Fibroblast of skin of left biceps (primary cell): ENCODE measurements at regions not wholly inside any gene's neighbourhood (a gene's known extent, or its start where the extent isn't known, plus 50 kb on each side); places are given as distances from the start of the nearest gene placed in this dataset.

Experiments used
- DNase-seq, 2 experiments: peaks; one replicate each; pipeline ENCODE4 v3.0.0-alpha.2; 2013; ENCODE audit warnings: low read depth in 2 of 2

DNA sequence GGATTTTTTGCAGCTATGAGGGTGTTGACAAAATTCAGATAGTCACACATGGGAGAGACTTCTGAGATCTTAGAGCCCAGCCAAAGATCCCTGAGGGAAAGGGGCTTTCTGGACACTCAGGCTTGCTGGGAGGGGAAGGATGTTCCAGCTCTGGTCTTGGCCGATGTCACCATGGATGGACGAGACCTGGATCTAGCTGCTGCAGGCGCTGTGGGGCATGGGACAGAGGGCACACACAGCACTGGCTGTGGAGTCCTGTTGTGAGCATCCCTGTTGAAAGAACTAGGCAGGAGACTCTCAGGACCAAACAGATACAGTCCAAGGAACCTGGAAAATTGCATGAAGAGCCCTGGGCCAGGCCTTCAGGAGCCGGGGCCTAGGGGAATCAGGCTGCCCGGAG lies 80.1 kb upstream of the SDK2 start:
- no peak for DNase-seq

DNA sequence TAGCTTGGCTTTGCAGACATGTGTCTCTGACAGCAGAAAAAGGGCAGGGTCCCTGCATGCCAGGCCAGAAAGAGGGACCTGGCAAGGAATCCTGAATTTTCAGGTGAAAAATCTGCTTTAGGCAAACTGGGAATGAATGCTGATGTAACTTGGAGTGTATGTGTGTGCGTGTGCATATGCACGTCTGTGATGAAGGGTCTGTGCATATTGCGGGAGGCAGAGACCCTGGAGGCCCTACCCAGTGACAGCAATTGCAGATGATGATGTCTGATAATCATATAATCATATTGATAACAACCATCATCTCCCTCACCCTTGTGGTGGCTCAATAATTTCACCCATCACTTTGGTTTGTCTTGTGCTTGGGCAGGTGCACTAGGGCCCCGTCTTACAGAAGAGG lies 80.7 kb upstream of the SDK2 start:
- no peak for DNase-seq

DNA sequence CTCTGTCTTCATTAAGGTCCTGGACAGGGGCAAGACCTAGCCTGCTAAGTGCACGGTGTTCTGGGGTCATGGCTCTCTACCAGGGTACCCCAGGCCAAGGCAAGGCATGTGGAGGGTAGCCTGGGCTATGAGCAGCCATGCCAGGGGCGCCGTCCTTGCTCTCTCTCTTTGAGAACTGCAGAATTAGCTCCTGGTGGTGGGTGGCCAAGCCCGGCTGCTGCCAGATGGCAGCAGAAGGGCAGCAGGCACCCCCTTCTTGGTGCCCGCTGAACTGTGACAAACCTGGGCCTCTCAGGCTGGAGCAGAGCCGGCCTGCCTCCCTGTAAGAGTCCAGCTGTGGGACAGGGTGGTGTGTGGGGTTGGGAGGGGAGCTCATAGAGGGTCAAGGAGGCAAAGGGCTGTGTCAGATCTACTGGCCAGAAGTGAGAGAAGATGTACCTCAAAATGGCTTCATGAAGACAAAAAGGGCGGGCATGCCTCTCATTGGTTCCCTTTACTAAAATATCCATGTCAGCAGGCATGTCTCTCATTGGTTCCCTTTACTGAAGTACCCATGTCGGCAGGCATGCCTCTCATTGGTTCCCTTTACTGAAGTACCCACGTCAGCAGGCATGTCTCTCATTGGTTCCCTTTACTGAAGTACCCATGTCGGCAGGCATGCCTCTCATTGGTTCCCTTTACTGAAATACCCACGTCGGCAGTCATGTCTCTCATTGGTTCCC lies 81.7 kb upstream of the SDK2 start:
- no peak for DNase-seq

DNA sequence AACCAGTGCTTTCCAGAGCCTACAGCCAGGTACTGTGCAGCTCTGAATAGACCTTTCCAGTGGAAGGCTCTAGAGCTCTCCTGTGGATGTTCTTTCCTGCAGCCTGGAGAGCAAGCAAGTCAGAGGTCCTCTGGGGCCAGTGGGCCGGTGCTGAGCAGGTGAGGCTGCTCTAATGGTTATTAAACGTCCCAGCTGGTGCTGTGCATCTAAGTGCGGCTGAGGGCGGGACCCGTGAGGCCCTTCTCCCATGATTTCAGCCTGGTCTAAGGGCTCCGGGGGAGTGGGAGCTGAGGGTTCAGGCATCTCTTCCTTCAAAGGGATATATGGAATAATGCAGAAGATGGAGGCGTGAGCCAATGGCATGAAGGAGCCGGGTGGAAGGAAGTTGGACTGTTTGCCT lies 83.7 kb upstream of the SDK2 start:
- DNase-seq: no peak

DNA sequence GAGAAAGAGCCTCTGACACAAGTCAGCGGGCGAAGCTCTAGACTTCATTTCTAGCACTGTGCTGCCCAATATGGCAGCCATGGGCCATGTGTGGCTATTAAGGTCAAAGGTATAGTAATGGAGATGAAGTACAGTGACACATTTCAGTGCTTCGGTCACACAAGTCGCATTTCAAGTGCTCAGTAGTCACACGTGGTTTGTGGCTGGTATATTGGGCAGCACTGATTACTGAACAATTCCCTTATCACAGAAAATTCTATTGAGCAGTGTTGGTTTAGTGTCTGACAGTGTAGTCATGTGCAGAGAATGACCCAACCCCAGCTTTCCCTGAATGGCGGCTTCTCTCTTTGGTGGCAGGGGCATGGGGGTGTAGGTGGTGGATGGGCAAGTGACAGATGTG lies 84.9 kb upstream of the SDK2 start:
- DNase-seq: no peak

DNA sequence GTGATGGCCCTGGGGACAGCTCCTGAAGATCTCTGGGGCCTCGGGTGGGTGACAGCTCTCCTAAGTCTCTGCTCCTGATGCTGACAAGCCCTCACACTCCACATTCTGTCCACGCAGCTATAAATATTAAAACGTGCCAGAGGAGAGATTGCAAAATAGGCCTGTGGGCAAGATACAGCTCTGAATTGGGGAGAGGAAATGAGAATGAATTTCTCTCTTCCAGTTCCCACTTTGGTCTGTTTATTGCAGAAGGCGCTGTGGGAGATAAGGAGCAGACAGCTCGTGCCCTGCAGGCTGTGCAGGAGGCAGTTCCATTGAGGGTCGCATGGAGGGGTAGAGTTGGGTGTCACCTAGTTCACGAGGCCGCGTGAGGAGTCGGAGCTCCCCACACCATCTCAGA lies 87.5 kb upstream of the SDK2 start:
- no peak for DNase-seq

DNA sequence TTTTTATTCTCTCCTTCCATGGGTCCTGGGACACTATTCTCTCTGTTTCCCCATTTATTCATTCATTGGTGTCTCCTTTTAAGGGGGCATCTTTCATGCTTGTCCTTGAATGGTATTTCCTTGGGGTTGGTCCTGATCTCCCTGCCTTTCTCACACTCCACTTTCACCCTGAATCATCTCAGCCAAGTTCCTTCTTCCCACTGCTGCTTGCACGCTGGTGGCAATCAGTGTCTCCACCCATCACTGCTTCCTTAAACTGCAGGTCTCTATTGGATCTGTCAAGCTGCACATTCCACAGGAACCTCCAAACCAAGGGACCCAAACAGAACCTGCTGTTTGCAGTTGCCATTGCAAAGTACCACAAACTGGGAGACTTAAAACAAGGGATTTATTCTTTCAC lies 89.3 kb upstream of the SDK2 start:
- DNase-seq: no peak

DNA sequence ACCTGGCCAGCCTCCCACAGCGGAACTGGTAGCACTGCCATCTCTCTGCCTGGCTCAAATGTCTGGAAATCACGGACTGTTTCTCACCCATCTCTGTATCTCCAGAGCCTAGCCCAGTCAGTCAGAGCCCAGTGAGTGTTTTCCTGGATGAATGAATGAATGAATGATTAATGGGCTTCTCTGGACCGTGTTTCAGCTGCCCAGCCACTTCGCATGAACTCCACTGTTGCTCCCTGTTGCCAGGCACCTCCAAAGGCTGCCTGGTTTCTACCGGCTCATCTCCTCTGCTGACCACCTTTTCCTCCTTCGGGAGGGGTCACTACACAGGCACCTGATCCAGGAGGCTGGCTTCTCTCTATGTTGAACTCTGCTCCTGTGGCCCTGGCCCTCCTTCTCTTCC lies 91.0 kb upstream of the SDK2 start:
- no peak for DNase-seq

DNA sequence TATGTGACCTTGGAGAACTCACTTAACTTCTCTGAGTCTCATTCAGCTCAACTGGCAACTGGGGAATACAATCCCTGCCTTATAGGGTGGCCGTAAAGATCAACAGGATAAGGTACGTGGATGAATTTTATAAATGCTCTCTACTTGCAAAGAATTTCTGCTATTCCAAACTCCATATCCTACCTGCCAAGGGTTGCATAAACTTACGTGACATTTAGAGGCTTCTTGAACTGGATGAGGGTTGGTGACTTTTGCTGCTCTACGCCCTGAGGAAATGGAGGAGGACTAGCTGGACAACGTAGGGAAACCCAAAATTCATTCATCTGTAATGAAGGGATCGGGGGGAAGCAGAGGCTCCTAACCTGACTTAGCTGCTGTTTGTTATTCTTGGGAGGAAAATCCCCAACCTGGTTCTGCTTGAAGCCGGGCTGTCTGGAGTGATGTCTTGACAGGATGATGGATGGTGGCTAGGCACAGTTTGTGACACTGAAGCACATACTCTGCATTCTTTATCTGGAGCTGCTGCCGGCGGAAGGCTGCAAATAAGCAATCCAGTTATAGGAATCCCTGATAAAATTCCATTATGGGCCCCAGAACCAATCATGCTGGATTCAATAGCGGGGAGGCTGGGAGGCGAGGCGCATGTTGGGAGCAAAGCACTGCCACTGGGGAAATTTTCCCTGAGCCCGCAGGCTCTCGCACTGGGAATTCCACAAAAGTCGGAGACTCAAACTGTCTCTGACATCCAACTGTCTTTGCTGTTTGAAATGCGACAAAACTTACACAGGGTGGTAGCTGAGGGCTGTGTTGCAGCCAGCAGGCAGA lies 94.7 kb upstream of the SDK2 start:
- DNase-seq: no peak

DNA sequence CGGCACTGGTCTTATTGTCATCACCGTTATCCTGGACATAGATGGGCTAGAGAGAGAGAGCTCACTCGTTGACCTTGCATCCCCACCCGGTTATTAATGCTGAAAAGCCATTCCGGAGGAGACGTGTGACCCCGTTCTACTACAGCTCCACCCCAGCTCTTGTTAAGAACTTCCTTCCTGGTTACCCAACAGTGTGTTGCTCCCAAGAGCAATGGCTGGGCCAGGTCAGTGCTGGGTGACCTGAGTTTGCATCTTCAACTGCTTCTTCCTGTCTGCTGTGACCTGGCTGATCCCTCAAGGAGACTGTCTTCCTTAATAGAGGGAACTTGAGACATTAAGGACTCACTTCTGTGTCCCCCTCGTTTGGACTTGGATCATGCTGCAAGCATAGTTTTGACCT lies 96.1 kb upstream of the SDK2 start:
- DNase-seq: no peak

DNA sequence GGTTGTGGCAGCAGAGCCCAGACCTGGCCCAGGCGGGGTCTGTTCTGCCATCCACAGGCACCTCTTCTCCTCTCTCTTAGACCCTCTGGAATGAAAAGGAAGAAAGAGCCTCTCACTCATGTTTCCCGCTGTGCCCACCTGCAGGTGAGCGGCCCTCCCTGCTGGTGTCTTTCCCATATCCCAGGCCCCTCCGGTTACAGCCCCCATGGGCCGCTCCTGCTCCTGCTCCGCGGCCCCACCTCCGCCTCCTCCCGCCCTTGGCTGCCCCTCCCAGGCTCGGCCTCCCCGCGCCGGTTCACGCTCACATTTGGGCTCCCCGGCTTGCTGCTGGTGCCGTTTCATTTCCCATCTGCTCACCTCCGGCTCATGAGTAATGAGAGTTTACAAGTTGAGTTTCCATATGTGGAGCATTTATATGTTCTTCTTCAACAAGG lies 98.7 kb upstream of the SDK2 start:
- DNase-seq: no peak

DNA sequence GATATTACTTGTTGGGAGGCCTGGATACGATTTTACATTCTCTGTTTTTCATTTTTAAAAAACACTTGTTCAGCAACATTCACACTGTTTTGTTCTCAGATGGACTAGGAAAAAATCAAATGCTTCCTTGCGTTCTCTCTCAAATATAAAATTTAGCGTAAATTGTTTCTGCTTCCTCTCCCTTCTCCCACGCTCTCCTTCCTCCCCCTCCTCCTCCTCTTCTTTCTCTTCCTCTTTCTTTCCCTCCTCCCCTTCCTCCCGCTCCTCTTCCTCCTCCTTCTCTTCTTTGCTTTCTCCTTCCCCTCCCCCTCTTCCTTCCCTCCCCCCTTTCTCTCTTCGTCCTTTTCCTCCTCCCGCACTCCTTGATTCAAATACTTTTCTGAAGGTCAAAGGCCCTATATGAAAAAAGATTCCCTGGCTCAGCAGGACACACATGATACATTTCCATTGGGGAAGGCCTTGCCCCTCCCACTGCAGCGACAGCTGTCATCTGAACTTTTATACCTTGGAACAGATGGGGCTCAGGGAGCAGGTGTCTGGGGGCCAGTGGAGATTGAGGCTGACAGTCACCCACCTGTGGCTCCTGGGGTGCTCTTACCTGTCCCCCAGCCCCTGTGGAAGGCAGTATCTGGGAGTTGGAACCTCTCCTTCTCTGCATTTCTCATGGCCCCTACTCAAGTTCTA lies 99.4 kb upstream of the SDK2 start:
- DNase-seq: no peak

DNA sequence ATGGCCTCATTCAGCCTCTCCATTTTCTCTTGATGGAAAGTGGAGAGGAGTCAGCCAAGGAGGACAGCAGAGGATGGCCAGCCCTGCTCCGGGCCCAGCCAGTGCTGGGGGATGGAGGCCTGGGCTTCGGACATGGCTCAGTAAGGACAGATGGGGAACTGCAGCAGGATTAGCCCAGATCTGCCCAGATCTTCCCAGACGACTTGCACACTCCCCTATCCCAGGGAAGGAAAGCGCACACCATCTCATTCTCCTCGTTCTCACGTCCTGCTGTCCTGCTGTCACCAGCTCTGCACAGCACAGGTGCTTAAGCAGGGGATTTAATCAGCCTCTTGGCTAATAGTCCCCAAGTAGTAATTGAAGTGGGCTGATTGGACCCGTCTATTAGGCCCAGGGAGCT lies 100.2 kb upstream of the SDK2 start:
- no peak for DNase-seq

DNA sequence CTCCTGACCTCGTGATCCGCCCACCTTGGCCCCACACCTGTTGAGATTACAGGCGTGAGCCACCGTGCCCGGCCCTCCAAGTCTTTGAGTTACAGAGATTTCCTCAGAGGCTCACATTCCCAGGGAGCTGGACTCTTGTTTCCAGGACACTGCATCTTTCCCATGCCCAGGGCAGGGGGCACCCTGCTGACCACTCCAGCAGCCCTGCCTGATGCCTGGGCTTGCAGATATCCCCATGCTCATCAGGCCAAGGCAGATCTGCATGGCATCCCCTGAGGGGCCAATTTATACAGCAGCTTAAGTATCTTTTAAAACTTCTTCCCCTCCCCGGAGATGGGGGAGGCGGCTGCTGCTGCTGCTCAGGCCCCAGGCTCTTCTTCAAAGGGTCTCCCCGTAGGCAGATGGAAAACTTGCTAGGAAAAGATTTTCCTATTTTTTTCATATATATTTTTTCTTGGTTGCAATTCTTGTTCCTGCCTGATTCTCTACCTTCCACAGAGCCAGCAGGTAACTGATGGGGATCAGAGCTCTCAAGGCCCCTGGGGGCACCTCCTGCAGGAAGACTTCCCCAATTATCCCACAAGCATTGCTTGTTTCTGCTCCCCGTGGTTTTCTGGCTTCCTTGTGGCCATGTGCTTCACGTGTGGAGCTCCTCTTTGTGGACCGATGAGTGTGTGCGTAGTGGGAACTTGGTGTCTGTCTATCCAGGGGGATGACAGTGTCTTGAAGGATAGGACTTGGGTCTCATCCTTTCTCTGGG lies 102.2 kb upstream of the SDK2 start:
- DNase-seq: no peak

DNA sequence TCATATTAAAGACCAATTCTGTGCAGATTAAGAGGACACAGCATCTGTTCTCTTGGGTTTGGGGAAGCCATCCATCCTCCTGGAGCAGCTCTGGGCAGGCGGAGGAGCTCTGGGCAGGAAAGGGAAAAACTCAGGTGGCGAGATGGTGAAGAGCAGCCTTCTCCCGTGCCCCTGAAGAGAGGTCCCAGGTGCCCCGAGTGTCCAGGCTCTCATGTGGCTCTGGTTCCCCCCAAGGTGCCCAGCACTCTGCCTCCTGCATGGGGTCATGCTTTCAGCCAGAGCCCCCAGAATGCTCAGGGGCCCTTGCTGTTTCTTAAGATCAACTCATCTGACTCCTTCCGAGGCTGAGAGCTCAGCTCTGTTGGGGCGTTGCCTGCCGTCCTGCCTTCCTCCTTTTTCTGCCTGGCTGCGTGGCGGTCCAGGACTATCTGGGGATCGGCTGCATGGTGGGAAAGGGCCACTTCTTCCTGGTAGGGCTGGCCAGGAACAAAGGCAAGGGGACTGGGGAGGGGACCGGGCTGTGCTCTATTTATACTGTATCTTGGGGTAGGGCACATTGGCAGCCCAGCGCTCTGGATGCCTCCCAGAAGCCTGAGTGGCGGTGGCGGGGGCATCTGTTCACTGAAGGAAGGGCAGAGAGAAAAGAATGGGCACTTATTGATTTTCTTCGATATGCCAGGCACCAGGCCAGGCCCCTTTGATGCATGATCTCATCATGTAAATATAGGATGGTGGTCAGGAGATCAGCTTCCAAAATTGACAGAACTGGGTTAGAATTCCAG lies 103.2 kb upstream of the SDK2 start:
- DNase-seq: no peak

DNA sequence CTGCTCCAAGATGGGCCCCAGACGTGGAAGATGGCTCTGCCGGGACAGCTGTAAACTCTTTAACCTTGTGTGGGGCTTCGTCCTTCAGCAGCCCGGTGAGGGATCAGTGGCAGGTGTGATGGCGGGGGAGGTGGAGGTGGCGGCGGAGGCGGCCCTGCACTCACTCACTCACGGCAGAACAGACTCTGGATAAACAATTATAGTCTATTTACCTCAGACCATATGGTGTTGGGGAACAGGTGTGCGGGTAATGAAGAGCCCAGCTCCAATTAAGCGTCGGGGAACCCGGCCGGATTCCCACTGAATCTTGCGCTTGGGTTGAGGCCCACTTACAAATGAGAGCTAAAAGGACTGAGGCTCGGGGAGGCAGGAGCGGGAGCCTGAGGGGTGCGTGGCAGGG lies 104.3 kb upstream of the SDK2 start:
- no peak for DNase-seq

DNA sequence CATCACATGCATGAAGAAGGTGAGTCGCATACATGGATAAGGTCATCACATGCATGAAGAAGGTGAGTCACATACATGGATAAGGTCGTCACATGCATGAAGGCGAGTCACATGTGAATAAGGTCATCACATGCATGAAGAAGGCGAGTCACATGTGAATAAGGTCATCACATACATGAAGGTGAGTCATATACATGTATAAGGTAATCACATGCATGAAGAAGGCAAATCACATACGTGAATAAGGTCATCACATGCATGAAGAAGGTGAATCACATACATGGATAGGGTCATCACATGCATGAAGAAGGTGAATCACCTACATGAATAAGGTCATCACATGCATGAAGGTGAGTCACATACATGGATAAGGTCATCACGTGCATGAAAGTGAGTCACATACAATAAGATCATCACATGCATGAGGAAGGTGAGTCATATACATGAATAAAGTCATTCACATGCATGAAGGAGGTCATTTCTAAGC lies 105.1 kb upstream of the SDK2 start:
- no peak for DNase-seq

DNA sequence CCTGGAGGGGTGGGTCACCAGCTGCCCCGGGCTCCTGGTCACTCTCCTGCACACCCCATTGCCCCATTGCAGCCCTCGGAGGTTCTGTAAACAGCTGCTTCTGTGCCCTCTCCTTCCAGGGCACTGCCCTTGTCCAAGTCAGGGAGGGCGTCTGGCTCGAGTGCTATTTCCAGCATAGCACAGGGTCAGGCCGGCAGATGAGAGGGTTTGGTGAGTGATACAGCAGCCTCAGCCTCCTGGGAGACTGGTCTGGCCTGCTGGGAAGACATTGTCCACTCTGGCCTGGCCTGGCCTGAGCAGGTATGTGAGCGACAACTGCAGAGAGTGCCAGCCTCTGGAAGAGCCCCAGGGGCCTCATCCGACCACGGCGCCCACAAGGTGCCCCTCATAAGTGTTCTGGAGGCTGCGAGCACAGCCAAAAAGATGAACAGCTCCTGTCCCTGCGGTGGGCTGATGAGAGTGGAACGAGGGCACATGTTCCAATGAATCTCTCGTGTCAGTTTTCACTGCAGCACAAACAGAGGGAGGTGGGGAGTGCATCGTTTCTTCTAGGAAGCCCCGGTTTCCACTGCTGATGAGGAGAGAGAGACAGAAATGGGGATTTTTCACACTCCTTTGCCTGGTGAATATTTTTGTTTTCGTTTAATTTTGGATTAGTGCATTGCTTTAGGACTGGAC lies 105.8 kb upstream of the SDK2 start:
- no peak for DNase-seq

DNA sequence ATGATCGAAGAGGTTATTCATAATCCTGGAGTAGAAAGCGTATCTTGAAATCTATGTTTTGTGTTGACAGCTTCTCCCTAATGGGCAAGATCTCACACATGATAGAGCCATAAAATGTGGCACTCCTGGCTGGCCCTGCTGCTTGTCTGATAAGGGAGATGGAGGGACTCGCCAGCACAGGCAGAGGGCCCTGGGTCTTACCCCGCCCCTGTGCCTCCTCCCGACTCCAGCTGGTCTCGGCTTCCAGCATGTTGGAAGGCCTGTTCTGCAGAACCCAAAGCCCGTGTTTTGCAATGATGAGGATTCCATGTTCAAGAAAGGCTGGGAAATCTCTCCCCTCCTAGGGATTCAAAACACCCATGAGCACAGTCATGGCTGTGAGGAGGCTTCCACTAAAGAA lies 106.7 kb upstream of the SDK2 start:
- no peak for DNase-seq

DNA sequence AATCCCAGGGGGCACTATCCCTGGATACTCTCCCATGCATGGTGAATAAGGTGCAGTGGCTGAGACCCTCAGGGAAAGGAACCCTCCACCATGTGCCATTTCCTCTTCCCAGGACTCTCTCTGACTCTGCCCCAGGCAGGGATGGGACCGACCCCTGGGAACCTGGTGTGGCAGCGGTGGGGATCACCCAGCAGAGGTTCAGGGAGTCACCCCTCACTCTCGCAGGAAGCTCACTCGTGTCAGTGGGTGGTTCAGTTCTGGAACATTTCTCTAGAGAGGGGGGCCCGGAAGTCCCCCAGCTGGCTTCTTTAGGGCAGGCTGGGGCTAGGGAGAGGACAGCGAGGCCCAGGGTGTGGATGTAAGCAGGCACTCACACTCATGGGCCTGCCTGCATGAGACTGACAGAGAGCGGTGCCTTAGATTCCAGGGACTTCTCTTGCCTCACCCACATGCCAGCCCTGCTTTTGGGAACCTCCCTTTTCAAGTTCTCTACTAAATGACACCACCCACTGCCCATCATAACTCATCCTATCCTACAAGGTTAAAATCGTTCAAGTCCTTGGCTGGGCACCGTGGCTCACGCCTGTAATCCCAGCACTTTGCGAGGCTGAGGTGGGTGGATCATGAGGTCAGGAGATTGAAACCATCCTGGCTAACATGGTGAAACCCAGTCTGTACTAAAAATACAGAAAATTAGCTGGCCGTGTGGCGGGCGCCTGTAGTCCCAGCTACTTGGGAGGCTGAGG lies 109.7 kb upstream of the SDK2 start:
- DNase-seq: no peak
